COLO668 (cell line): ENCODE measurements at regions not wholly inside any gene's neighbourhood (a gene's known extent, or its start where the extent isn't known, plus 50 kb on each side); places are given as distances from the start of the nearest gene placed in this dataset.
A peak's percentile ranks its signal among the peaks of the same experiment; 100 is the strongest.
"Not testable (repeated sequence)": the region's sequence is repeated elsewhere in the genome, so short reads cannot be mapped to it uniquely, and the experiment has no call there.

Experiments
- DNase-seq: peaks from one replicate; lab custom pipeline; 2025; ENCODE audit not compliant: unreplicated experiment; lab: John Stamatoyannopoulos, UW

DNA sequence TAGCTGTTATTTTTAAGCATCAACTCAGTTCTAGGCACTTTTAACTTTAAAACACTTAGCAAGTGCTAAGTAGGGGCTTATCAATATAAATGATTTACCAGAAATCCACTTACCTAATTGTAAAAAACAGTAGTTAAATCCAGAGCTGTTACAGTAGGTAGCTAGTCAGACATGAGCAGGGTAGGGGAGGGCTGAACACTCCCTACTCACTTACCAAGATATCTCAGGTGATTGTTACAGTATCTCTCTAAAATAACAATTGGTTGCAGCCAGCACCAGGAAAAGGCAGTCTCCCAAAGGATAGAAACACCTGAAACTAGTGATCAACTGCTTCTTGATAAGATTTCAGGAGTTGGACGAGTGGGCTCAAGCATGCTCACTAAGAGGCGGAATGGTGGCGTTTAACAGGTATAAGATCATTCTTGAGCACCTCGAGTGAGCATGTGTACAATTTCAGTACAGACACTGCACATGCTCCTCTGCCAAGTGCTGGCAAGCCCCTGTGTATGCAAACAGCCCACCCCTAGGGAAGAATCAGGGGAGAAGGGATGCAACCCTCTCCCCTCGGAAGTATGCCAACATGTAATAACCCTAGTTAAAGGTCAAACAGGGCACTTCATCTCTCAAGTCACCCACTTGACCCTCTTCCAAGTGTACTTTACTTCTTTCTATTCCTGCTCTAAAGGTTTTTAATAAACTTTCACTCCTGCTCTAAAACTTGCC, 1113.6 kb upstream of the SEL1L start:
- no peak for DNase-seq

DNA sequence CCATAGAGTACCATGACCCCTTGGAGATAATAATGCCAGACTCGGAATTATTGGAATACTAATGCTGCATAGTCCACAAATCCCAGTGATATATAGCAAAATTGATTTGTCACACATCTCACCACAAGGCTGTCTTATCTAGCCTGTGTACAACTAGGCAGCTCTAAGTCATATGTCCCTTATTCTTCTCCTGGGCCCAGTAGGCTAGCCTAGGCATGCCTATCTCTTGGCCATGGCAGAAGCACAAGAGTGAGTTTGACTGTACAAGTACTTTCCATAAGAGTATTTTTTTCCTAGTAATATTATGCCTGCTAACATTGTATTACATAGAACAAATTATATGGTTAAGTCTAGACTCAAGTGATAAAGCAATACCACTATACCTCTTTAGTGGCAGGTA, 1122.1 kb upstream of the SEL1L start:
- DNase-seq, result no peak

DNA sequence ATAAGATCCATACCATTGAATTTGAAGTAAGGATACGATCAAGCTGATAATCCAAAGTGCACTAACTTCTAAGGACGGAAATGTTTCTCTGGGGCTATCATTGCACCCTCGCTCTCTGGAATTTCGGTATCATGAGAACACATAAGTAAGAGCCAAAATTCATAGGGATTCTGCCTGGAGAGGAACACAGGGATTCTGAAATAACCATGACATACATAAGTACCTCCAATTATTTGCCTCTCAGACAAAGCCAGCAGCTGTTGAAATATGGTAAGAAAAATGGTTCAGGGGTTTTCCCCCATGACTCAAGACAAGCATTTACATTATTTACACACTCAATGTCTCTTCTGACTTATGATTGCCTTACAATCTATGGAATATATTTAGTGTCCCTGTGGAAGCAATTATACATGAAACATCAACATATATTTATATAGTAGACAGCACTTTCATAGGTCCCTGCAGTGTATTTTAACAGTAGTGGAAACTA, 1123.6 kb upstream of the SEL1L start:
- peak; percentile 41 for DNase-seq

DNA sequence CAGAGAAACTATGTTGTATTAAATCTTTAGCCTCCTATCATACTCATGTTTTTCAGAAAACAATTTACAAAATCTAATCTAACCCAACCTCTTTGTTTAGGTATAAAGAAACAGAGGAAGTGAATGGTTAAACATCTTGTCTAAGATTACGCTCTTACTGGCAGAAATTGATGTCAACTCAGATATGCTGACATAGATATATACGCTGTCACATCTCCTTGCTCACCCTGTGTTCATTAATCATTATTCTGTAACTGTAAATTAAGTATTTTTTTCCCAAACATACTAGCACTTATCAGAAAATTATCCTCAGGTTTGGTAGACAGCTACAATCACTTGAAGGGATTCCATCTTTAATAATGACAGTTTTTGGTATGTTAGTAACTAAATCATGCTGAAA, 1127.6 kb upstream of the SEL1L start:
- no peak for DNase-seq

DNA sequence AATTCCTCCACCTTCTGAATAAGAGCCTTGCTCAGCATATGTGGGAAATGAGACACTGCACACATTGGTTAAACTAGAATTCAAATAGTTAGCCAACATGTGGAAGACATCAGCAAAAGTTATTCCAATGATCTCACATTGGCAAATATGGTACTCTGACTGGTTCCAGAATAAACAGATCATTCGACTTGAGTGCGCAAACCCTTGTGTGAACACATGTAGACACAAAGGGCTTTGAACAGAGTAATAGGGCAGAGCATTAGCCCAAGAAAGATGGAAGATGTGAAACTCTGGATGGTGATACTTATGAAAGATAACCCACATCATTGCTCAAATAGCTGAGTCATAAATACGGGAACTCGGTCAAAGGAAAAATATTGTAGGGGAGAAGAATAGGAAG, 1133.4 kb upstream of the SEL1L start:
- no peak for DNase-seq

DNA sequence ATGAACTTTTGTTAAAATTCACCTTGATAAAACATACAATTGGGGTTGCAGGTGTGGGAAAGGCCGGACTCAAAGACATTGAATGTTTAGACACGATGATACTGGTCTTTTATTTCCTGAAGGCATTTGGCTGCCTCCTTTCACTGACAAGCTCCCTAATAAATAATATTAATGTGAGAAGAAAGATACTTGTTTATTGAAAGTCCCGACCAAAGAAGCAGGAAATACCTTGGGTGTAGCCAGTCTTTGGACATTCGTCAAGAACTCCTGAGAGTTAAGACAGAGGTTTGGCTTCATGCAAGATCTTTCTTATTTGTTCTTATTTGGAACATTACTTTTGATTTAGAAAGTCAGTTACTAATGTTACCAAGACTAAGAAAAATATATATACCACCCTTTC, 1133.8 kb upstream of the SEL1L start:
- DNase-seq, result no peak

DNA sequence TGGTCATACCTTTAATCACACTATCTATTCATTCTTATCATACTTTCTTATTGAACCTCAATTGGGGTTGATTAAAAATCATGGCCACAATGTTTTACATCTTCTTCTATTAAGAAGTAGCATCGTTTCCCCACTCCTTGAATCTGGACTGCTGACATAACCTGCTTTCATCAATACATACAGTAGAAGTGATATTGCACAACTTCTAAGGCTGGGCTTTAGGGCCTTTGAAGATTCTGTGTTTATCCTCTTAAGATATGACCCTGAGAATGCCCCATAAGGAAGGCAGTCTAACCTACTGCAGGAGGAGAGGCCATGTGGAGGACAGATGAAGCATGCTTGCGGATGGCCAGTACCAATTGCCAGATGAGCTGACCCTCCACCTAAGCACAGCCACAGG, 1142.8 kb upstream of the SEL1L start:
- no peak for DNase-seq

DNA sequence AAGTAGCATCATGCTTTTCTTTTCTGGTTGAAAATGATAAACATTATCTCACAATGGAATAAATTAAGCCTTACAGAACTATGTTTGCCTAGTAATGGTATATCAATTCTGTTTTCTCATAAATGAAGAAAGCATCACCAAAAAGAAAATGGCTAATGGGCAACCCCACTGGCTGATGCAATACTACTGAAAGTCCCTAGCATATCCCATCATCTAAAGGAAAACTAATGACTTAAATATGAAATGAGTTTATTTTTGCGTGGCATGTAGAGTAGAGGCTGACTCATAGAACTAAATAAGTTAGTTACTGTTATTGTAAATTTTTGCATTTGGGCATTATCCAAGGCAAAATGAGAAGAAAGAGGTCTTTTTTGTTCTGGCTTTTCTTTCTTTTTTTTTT, 1156.3 kb upstream of the SEL1L start:
- DNase-seq, result no peak

DNA sequence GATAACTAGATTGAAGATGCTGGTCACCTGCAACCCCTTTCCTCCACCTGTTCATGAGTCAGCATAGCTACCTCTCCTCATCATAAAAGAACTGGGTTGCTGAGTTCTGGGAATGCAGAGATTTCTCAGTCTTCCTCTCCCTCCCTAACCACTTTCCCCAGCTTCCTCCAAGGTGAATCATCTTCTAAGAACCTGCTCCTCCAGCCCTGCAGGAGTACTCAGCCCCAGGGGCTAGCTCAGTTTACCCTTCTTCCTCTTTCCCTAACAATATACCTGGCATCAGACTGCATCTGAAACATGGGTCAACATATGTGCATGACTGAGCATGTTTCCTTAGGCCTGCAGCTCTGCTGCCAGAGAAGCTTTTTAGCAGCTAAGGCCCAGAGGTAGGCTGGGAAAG, 1157.5 kb upstream of the SEL1L start:
- DNase-seq, result not testable (repeated sequence)

DNA sequence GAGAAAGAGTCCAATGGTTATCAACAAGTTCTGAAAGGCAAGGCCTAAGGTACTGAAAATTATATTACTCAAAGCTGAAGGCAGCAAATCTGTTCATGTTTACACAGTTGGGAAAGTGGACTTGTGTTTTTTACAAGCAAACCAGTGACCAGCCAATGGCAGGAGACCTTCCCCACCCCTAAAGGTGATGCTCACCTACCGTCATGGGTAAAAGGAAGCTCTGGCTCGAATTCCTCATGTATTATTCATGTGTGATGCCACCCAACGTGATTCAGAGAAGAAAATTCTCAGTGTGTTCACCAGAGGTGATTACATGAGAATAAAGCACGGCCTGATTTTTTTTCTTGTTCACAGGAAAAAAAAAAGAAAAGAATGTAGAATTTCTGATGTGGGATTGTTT, 1161.2 kb upstream of the SEL1L start:
- DNase-seq, result no peak

DNA sequence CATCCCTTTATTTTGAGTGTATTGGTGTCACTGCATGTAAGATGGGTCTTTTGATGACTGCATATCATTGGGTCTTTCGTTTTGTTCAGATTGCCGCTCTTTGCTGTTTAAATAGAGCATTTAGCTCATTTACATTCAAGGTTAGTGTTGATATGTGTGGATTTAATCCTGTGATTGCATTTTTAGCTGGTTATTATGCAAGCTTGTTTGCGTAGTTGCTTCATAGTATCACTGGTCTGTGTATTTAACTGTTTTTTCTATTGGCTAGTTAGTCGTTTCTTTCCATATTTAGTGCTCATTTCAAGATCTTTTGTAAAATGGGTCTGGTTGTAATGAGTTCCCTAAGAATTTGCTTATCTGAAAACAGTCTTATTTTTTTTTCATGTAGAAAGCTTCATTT, 1170.6 kb upstream of the SEL1L start:
- no peak for DNase-seq

DNA sequence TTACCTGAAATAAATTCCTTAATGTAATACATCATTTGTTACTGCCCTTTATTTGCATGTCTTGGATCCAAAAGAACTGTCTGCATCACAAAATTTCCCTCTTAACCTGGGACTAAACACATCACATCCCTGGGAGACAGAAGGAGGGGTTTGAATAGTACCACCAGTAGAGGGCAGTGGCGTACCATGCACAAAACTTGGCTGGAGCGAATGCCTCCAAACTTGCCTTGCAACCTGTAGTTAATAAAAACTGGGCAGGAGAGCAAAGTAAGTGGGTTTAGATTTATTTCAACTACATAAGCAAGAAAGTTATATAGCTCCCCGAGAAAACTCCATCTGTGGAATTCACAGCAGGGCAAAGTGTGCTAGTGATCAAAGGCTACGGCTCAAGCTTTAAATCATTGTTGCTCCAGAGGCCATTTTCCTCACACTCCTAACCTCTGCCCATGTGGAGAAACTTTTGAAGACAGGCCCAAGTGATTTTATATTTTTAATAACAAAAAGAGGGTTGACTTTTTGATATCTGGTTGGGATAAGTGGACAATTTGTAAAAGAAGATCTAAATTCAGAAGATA, 1176.7 kb upstream of the SEL1L start:
- peak; percentile 79 for DNase-seq

DNA sequence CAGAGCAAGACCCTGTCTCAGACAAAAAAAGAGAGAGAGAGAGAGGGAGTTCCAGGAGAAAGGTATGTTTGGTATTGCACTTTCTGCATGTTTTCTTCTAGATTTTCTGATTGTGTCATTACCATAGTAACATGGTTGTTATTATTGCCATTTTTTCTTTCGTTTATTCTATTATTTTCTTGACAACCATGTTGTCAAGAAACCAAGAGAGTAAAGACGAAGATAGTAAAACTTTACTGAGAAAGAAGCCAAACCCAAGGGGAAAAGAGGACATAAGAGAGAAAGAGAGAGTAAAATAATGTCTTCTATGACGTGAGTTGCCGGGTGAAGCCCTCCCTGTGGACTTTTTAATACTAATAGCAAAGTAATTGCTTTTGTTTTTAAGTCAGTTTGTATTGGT, 1186.0 kb upstream of the SEL1L start:
- DNase-seq, result no peak

DNA sequence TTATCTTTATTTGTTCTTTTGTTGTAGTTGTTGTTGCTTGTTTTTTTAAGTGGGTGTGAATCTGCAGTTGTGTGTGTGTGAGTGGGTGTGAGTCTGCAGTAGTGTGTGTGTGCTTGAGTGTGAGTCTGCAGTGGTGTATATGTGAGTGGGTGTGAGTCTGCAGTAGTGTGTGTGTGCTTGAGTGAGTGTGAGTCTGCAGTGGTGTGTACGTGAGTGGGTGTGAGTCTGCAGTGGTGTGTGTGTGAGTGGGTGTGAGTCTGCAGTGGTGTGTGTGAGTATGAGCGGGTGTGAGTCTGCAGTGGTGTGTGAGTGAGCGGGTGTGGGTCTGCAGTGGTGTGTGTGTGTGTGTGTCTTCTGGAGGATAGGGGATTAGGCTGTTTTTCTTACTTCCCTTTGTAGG, 1186.8 kb upstream of the SEL1L start:
- no peak for DNase-seq

DNA sequence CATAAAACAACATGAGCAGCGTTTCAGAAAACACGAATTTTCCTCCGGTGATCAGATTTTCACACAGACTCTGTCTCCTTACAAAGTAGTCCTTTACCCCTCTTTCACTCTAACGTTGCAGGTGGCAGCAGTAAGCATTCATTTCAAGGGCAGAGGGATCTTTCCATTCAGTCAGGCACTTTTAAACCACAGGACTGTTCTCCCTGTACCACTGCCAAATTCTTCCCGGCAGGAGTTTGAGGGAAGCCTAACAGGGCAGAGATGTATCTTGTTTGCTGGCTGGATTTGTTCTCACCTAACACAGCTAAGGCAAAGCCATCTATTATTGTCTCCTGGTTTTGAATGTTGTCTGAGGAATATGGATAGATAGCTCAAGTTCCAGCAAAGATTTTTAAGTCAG, 1187.3 kb upstream of the SEL1L start:
- DNase-seq, result no peak

DNA sequence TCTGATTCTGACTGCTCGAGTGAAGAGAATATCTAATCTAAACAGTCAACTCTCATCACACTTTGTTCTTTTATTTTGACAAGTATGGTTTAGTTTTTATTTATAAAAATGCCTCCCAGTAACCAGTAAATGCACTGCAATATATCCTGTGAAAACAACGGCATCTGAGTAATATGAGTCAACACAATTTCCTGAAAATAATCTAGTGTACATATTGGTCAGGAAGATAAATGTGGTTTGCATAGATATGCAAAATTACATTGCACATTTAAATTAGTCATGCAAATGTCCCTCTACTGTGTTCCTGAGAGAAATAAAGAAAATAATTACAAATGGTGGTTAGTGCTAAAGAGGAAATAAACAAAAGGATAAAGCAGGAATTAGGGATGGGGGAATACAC, 1190.7 kb upstream of the SEL1L start:
- no peak for DNase-seq

DNA sequence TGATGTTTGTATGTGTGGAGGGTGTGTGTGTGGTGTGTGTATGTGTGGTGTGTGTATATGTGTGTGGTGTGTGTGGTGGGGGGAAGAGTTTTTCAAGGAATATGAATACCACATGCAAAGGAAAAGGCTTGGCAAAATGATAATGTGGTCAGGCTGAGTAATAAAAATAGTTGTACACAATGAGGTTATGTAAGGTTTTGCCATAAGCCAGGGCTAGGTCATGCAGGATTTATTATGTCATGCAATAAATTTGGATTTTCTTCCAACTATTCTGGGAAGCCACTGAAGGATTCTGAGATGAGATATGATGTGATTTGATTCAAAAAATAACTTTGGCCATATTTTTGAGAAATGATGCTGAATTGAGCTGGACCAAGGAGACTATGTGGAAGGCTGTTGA, 1191.6 kb upstream of the SEL1L start:
- DNase-seq, result no peak

DNA sequence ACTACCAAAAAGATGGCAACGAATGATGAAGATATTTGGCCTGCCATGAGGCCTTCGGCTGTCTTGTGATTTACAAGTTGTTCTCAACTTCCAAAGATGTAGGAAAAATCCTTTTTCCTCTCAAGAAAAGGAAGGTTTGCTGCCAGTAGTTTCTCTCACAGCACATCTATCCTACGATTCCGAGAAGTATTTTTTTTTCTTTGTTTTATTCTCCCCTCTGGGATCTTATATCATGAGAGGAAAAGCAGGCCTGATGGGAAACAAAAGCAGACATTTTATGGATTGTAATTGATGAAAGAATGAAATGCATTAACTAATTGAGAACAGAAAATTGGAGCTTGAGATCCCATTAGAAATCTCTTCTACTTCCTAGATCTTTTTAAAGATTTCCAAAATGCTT, 1197.9 kb upstream of the SEL1L start:
- no peak for DNase-seq

DNA sequence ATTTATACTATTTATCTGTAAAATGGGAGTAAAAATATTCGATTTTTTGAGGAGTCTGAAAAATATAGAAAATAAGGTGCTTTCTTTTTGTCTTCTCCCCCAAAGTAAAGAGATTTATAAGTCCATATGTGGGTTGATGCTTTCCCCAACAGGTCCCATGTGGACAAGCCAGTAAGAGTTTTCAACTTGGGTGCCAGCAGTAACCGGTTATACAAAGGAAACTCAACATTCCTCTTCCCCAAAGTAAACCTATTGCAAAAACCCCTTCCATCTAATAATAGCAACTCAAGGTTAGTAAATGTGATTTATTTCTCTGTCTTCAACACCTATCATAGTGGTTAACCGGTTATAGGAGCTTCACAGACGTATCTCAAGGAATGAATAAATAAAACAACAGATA, 1206.9 kb upstream of the SEL1L start:
- DNase-seq, result no peak

DNA sequence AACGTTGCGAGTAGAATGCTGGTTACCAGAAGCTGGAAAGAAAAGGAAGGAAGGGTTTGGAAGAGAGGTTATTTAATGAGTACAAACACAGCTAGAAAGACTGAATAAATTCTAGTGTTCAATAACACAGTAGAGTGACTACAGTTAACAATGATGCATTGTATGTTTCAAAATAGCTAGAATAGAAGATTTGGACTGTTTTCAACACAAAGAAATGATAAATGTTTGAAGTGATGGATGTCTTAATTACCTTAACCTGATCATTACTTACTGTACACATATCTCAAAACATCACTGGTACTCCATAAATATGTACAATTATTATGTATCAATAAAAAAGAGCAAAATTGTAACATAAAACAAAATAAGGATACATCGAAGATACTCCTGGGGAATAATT, 1221.8 kb upstream of the SEL1L start:
- no peak for DNase-seq

DNA sequence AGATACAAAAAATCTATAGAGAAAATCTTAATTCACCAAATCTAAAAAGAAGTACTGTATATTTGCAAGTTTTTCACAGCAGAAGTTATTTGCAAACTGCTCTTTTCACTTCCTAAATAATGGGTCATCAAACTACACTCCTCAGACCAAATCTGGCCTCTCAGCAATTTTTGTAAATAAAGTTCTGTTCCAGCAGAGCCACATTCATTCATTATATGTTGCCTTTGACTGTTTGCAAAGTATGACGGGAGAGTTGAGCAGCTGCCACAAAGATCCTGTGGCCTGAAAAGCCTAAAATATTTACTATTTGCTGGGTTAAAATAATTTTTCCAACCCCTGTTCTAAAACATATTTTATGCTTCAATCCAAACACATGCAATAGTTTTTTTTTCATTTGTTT, 1222.3 kb upstream of the SEL1L start:
- DNase-seq, result no peak

DNA sequence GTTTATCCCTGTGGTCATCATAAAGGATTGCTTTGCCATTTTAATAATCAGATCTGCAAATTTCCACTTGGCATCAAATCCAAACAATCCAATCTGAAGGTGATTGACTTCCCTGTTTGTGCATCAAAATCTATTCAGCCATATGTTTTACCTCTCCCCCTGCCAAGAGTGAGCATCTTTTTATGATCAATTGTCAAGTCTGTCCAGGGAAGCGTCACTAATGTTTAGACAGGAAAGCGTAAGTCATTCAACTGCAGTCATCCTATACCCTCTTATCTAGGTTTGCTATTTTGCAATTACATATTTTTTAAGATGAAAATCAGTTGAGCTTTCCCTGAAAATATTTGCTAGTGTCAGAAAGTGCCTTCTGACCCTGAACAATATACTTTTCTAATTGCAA, 1224.1 kb upstream of the SEL1L start:
- no peak for DNase-seq

DNA sequence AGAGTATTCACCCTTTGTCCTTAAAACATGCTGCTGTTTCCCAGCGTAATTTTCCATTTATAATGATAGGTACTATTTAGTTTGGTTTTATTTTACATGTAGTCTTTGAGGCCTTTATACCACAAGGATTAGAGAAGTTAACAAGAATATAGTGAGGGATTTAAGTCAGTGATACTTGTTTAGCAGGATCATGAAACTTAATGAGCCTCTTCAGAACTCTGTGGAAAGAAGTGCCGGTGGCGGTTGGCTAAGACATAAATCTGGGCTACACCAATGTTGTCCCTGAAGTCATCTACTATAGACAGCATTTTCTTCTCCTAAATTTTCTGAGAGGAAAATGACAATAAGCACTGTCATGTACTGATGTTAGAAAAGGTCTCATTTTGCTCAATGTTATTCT, 1226.0 kb upstream of the SEL1L start:
- no peak for DNase-seq
